ENCODE measurements at regions not wholly inside any gene's neighbourhood (a gene's known extent, or its start where the extent isn't known, plus 50 kb on each side); places are given as distances from the start of the nearest gene placed in this dataset.

- TF ChIP-seq CTCF (IDR thresholded peaks at IDR 0.05) (no peak), ZFX (IDR thresholded peaks at IDR 0.05; ENCODE audit: borderline replicate concordance) (no peak)
These were observed 239.0 kb downstream of the BUB3 start for GRCh38 chr10:123393170-123393569.
